Kidney (tissue), 13 donors: ENCODE measurements at regions not wholly inside any gene's neighbourhood (a gene's known extent, or its start where the extent isn't known, plus 50 kb on each side); places are given as distances from the start of the nearest gene placed in this dataset.

Source experiments
- DNase-seq, 5 donors: peaks; one replicate each; pipeline ENCODE4 v3.0.0-alpha.2; 2013 to 2020
- FAIRE-seq: peaks from 2 replicates; lab custom pipeline; 2012; peaks lifted over from hg19 to GRCh38; lab: Jason Lieb, UNC
- H3K27ac ChIP-seq, 2 donors: one replicate each; pipeline ENCODE4 v1.7.0; 2013; ENCODE audit warnings: low read depth in 2 of 2, low read length in 2 of 2, inconsistent platforms in 1 of 2
- H3K27me3 ChIP-seq: one replicate; pipeline ENCODE4 v1.7.1; 2013; ENCODE audit warnings: low read length, inconsistent platforms; ENCODE audit not compliant: control insufficient read depth, insufficient read depth
- H3K36me3 ChIP-seq, 3 donors: one replicate each; pipeline versions ENCODE4 v1.7.0 to v1.7.1; 2013; ENCODE audit warnings: low read length in 3 of 3, control low read depth in 1 of 3, inconsistent platforms in 1 of 3; ENCODE audit not compliant: insufficient read depth in 3 of 3, control insufficient read depth in 2 of 3
- H3K4me1 ChIP-seq, 3 donors: one replicate each; pipeline versions ENCODE4 v1.7.0 to v1.7.1; 2013; ENCODE audit warnings: low read length in 3 of 3, inconsistent platforms in 1 of 3, low read depth in 1 of 3; ENCODE audit not compliant: control insufficient read depth in 2 of 3, insufficient read depth in 2 of 3
- H3K4me3 ChIP-seq, 3 donors: one replicate each; pipeline versions ENCODE4 v1.7.0 to v1.8.1; 2013; ENCODE audit warnings: low read length in 3 of 3, control low read depth in 1 of 3, inconsistent platforms in 1 of 3
- H3K9ac ChIP-seq, 3 donors: one replicate each; pipeline versions ENCODE4 v1.7.0 to v1.7.1; 2013; ENCODE audit warnings: low read length in 3 of 3, control low read depth in 1 of 3, inconsistent platforms in 1 of 3
- H3K9me3 ChIP-seq, 3 donors: one replicate each; pipeline versions ENCODE4 v1.7.0 to v1.7.1; 2013; ENCODE audit warnings: low read length in 3 of 3, control low read depth in 1 of 3, inconsistent platforms in 1 of 3; ENCODE audit not compliant: control insufficient read depth in 2 of 3, insufficient read depth in 1 of 3
- intact Hi-C: fragments of 100-400 bp; cut with DNase I; formaldehyde crosslinking; loops from one replicate; pipeline ENCODE4 v1.11.1; 2022
- TF ChIP-seq, protein P1 (sequence below): IDR thresholded peaks from 3 replicates; pipeline ENCODE4 v1.5.1; 2012; ENCODE audit warnings: mild to moderate bottlenecking, moderate library complexity, borderline replicate concordance; ENCODE audit not compliant: insufficient read depth; ENCODE audit errors: extremely low read depth
- donor health status: control.
- donor health status: control.
- donor health status: control.
- donor health status: control.
- donor health status: control.
- donor health status: DM: yes; HTN: yes; CAD: no.
- donor health status: Normal renal cell carcinoma (clear cell type).

DNA sequence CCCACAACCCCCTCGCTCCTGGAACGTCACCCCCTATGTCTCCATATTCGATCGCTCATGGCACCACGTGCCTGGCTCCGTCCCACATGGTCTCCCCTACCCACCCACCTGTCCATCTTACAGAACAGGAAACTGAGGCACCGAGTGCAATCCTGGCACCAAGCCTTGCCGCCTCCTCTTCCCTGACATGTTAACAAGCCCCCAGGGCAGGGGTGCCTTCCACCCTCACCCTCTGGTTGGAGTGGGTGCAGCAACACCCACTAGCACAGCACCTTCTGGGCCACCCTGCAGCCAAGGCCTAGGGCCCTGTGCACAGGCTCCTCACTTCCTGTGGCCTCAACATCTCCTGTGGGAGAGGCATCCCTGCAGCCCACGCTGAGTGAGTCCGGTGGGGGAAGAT is 110.3 kb downstream of the RFLNA start:
- H3K9me3 ChIP-seq: no peaks in the 10 kb centered on the region
- no peak overlapping the region for H3K4me3 ChIP-seq
- H3K36me3 ChIP-seq: peaks cover 0 to 6% (median 3%) of the 10 kb centered on the region in 3 donors
- peaks cover 0 to 7% (median 4%) of the 10 kb centered on the region in 3 donors for H3K4me1 ChIP-seq
- H3K27me3 ChIP-seq: no peaks in the 10 kb centered on the region
- DNase-seq: no peak
- TF ChIP-seq, protein P1, sequence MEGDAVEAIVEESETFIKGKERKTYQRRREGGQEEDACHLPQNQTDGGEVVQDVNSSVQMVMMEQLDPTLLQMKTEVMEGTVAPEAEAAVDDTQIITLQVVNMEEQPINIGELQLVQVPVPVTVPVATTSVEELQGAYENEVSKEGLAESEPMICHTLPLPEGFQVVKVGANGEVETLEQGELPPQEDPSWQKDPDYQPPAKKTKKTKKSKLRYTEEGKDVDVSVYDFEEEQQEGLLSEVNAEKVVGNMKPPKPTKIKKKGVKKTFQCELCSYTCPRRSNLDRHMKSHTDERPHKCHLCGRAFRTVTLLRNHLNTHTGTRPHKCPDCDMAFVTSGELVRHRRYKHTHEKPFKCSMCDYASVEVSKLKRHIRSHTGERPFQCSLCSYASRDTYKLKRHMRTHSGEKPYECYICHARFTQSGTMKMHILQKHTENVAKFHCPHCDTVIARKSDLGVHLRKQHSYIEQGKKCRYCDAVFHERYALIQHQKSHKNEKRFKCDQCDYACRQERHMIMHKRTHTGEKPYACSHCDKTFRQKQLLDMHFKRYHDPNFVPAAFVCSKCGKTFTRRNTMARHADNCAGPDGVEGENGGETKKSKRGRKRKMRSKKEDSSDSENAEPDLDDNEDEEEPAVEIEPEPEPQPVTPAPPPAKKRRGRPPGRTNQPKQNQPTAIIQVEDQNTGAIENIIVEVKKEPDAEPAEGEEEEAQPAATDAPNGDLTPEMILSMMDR: no peak
- no peak for FAIRE-seq
- intact Hi-C loops: no loop called here
- H3K27ac ChIP-seq: no peak overlapping the region
- H3K9ac ChIP-seq: no peak overlapping the region

DNA sequence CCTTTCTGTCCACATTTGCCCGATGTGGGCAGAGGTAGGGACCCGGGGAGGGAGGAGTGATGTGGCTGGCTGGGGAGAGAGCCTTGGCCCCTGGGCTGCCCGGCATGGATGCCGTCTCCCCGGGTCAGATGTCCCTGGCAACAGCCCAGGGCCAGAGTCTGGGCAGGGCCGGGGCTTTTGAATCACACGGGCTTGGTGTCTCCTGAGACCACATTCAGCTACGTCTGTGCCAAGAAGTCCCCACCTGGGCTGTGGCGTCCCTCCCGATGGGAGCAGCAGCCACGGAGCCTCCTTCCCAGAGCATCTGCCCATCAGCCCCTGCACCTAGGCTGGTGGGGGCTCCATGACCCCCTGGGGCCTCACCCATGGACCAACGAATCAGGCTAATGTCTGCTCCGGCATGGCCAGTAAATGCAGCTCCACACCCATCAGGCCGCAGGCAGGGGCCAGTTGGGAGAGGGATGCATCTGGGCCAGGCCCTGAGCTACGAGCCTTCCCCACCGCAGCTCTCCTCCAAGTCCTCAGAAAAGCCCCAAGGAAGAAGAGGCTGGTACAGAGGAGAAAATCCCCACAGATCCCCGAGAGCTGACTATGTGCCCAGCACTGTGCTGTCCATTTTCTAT is 109.4 kb downstream of the RFLNA start:
- no peaks in the 10 kb centered on the region for H3K27me3 ChIP-seq
- H3K36me3 ChIP-seq: peaks cover 0 to 6% (median 3%) of the 10 kb centered on the region in 3 donors
- H3K27ac ChIP-seq: no peak overlapping the region
- H3K4me1 ChIP-seq: peaks cover 0 to 4% (median 2%) of the 10 kb centered on the region in 3 donors
- H3K9ac ChIP-seq: no peak overlapping the region
- FAIRE-seq (no peak), DNase-seq (no peak)
- H3K9me3 ChIP-seq: no peaks in the 10 kb centered on the region
- TF ChIP-seq, protein P1: no peak
- H3K4me3 ChIP-seq: no peak overlapping the region
- intact Hi-C loops: no loop called here

DNA sequence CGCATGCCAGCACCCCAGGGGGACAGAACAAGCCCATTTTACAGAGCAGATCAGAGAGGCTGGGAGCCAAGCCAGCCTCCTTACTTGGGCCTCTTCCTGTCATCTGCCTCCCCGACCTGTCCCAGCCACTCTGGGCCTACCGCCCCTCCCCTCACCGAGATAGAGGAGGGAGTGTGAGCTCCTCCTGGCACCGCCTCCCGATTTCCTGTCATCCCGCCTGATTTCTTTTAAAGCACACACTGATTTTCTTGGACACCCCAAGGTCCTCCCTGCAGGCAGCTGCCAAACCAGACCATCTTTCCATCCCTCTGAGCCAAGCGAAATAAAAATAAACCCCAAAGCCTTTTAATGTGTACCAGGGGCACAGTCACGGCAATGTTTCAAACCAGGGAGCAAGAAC is 108.4 kb downstream of the RFLNA start:
- H3K4me1 ChIP-seq: peaks cover 0 to 4% (median 0%) of the 10 kb centered on the region in 3 donors
- no peaks in the 10 kb centered on the region for H3K27me3 ChIP-seq
- H3K4me3 ChIP-seq: no peak overlapping the region
- TF ChIP-seq, protein P1: no peak
- FAIRE-seq (no peak), DNase-seq (no peak)
- no peak overlapping the region for H3K9ac ChIP-seq
- H3K9me3 ChIP-seq: no peaks in the 10 kb centered on the region
- intact Hi-C loops: no loop called here
- peaks cover 0 to 6% (median 3%) of the 10 kb centered on the region in 3 donors for H3K36me3 ChIP-seq
- no peak overlapping the region for H3K27ac ChIP-seq
